ENCODE measurements at regions not wholly inside any gene's neighbourhood (a gene's known extent, or its start where the extent isn't known, plus 50 kb on each side); places are given as distances from the start of the nearest gene placed in this dataset.

GRCh38 chr11:91778758-91779157 lies 445.9 kb upstream of the FAT3 start:
- no peaks in the 10 kb centered on the region for H3K36me3 ChIP-seq
- no peak for DNase-seq
- intact Hi-C loops (cut with DNase I), result no loop called here
- no peak overlapping the region for H3K4me3 ChIP-seq
- no peaks in the 10 kb centered on the region for H3K9me3 ChIP-seq
- H3K27me3 ChIP-seq, result no peaks in the 10 kb centered on the region
- H3K9ac ChIP-seq (ENCODE audit: low read depth in 2 of 2, low read length in 2 of 2), result no peak overlapping the region
- no peak overlapping the region for H3K27ac ChIP-seq
- H3K4me1 ChIP-seq, result no peaks in the 10 kb centered on the region
- no peak for TF ChIP-seq CTCF (IDR thresholded peaks at IDR 0.05)

DNA sequence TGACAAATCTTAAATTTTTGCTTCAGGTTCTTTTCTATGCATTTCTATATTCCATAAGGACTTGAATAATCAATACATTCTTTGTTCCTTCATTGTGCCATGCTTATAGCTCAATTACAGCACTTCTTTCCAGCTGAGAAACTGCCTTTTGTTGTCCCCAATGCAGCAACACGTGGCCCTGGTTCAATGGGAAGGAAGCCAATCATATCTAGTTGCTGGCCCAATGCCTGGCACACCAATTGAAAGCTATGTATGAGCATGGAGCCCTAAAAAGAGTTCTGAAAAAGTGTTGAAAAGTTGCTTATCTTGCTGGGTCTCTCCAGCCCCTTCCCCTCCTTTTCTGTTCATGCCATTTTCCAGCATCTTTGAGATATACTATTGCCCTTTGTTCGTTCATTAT lies 448.0 kb upstream of the FAT3 start:
- Histone ChIP-seq H3K9ac (ENCODE audit: low read depth in 2 of 2, low read length in 2 of 2) (no peak overlapping the region), H3K27ac (no peak overlapping the region), H3K4me1 (no peaks in the 10 kb centered on the region), H3K27me3 (no peaks in the 10 kb centered on the region), H3K9me3 (no peaks in the 10 kb centered on the region), H3K4me3 (no peak overlapping the region), H3K36me3 (no peaks in the 10 kb centered on the region)
- intact Hi-C loops (cut with DNase I), result no loop called here
- TF ChIP-seq CTCF (IDR thresholded peaks at IDR 0.05), result no peak
- DNase-seq, result no peak

DNA sequence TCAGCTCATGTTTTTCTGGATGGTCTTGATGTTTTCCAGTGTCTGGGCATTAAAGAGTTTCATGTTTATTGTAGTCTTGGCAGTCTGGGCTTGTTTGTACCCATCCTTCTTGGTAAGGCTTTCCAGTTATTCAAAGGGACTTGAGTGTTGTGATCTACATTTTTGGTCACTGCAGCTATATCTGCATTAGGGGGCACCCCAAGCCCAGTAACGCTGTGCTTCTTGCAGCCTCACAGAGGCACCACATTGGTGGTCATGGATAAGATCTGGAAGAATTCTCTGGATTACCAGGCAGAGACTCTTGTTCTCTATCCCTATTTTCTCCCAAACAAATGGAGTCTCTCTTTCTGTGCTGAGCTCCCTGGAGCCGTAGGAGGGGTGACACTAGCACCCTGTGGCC lies 451.5 kb upstream of the FAT3 start:
- Histone ChIP-seq H3K9ac (ENCODE audit: low read depth in 2 of 2, low read length in 2 of 2) (no peak overlapping the region), H3K36me3 (no peaks in the 10 kb centered on the region), H3K9me3 (no peaks in the 10 kb centered on the region), H3K27me3 (no peaks in the 10 kb centered on the region), H3K27ac (no peak overlapping the region), H3K4me3 (no peak overlapping the region), H3K4me1 (no peaks in the 10 kb centered on the region)
- DNase-seq, result no peak
- intact Hi-C loops (cut with DNase I), result no loop called here
- TF ChIP-seq CTCF (IDR thresholded peaks at IDR 0.05), result no peak

DNA sequence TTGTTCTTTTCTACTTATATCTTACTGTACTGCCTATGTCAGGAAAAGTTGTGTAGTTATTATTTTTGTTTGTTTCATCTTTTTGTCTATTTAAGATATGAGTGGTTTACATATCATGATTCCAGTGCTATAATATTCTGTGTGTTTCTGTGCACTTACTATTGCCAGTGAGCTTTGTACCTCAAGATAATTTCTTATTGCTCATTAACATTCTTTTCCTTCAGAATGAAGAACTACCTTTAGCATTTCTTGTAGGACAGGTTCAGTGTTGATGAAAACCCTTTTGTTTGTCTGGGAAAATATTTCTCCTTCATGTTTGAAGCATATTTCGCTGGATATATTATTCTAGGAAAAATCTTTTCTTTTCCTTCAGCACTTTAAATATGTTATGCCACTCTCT lies 452.7 kb upstream of the FAT3 start:
- Histone ChIP-seq H3K27me3 (no peaks in the 10 kb centered on the region), H3K9me3 (no peaks in the 10 kb centered on the region), H3K9ac (ENCODE audit: low read depth in 2 of 2, low read length in 2 of 2) (no peak overlapping the region), H3K36me3 (no peaks in the 10 kb centered on the region), H3K4me1 (no peaks in the 10 kb centered on the region), H3K4me3 (no peak overlapping the region), H3K27ac (no peak overlapping the region)
- DNase-seq, result no peak
- intact Hi-C loops (cut with DNase I), result no loop called here
- no peak for TF ChIP-seq CTCF (IDR thresholded peaks at IDR 0.05)

DNA sequence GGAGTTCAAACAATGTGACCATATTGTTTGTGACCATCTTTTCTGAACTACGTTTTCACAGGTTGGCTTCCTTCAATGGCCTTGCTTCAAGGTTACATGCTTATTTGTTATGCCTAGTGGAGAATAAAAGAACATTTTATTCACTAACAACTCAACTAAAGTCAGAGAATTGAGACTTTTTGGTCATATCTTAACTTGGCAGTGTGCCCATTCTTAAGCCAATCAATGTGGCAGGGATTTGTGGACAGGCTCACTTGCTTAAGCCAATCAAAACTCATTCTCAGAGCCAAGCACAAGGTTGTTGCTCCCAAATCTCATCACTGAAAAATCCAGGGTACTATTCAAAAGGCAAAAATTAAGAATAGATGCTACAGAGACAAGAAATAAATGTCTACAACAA lies 455.8 kb upstream of the FAT3 start:
- Histone ChIP-seq H3K27me3 (no peaks in the 10 kb centered on the region), H3K4me3 (no peak overlapping the region), H3K27ac (no peak overlapping the region), H3K36me3 (no peaks in the 10 kb centered on the region), H3K4me1 (no peaks in the 10 kb centered on the region), H3K9me3 (no peaks in the 10 kb centered on the region), H3K9ac (ENCODE audit: low read depth in 2 of 2, low read length in 2 of 2) (no peak overlapping the region)
- intact Hi-C loops (cut with DNase I), result no loop called here
- TF ChIP-seq CTCF (IDR thresholded peaks at IDR 0.05), result no peak
- DNase-seq, result no peak

DNA sequence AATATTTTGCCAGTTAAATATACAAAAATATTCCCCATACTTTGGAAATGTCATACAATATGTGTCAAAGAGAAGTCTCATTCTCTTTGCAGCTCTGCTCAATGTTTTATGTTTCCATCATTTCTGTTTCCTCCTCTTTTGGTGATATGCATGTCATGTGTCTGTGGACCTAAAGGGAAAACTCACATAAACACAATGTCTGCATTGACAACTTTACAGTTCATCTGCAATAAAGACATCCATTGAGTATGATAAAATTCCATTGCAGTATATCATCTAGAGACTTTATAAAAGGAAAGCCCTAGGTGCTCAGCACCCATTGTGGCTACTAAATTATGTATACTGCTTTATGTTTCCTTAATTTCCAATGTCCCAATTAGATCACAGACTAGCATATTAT lies 461.3 kb upstream of the FAT3 start:
- intact Hi-C loops (cut with DNase I), result no loop called here
- no peak for DNase-seq
- H3K9me3 ChIP-seq, result no peaks in the 10 kb centered on the region

More for the DNA sequence above, 461.3 kb upstream of the FAT3 start:
- H3K9ac ChIP-seq (ENCODE audit: low read depth in 2 of 2, low read length in 2 of 2), result no peak overlapping the region
- H3K36me3 ChIP-seq, result no peaks in the 10 kb centered on the region
- no peak for TF ChIP-seq CTCF (IDR thresholded peaks at IDR 0.05)
- H3K27ac ChIP-seq, result no peak overlapping the region
- no peaks in the 10 kb centered on the region for H3K4me1 ChIP-seq
- no peaks in the 10 kb centered on the region for H3K27me3 ChIP-seq
- no peak overlapping the region for H3K4me3 ChIP-seq
